ENCODE measurements at regions not wholly inside any gene's neighbourhood (a gene's known extent, or its start where the extent isn't known, plus 50 kb on each side); places are given as distances from the start of the nearest gene placed in this dataset.

DNA sequence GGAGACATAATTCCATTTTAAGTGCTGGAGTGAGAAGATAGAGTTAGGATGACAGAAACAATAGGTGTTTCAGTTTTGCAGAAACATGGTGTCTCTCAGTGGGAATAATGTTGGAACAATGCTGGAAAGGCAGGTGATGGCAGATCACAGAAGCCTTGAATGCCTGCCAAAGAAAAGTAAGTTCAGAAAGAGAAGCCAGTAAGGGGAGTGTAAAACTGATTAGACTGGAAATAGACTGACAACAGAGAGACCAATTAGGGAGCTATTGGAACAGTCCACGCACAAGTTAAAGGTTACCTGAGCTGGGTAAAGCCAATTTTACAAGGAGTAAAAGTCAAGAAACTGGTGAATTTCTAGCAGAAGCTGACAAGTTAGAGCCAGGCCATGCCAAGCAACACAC lies 142.9 kb downstream of the TFAP2A start:
- H3K9me3 ChIP-seq: no peaks in the 10 kb centered on the region
- TF ChIP-seq POLR2A (IDR thresholded peaks at IDR 0.05): no peak
- intact Hi-C loops (cut with DNase I): no loop called here
- no peak overlapping the region for H3K4me3 ChIP-seq (replicated peaks in 1 of 3)
- no peak for DNase-seq
- H3K4me1 ChIP-seq: no peaks in the 10 kb centered on the region
- WGBS, 2 donors: 85 to 90% methylated on average over 1 of the region's 1 CpG
- H3K36me3 ChIP-seq: no peaks in the 10 kb centered on the region
- H3K27ac ChIP-seq: no peak overlapping the region
- H3K27me3 ChIP-seq: no peaks in the 10 kb centered on the region

GRCh38 chr6:10269814-10270472 lies 144.9 kb downstream of the TFAP2A start:
- WGBS, 2 donors: 80 to 81% methylated on average over 6 of the region's 6 CpGs
- Histone ChIP-seq H3K4me3 (replicated peaks in 1 of 3) (no peak overlapping the region), H3K27me3 (no peaks in the 10 kb centered on the region), H3K9me3 (no peaks in the 10 kb centered on the region), H3K27ac (no peak overlapping the region), H3K36me3 (no peaks in the 10 kb centered on the region), H3K4me1 (no peaks in the 10 kb centered on the region)
- TF ChIP-seq, protein P1, sequence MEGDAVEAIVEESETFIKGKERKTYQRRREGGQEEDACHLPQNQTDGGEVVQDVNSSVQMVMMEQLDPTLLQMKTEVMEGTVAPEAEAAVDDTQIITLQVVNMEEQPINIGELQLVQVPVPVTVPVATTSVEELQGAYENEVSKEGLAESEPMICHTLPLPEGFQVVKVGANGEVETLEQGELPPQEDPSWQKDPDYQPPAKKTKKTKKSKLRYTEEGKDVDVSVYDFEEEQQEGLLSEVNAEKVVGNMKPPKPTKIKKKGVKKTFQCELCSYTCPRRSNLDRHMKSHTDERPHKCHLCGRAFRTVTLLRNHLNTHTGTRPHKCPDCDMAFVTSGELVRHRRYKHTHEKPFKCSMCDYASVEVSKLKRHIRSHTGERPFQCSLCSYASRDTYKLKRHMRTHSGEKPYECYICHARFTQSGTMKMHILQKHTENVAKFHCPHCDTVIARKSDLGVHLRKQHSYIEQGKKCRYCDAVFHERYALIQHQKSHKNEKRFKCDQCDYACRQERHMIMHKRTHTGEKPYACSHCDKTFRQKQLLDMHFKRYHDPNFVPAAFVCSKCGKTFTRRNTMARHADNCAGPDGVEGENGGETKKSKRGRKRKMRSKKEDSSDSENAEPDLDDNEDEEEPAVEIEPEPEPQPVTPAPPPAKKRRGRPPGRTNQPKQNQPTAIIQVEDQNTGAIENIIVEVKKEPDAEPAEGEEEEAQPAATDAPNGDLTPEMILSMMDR (IDR thresholded peaks at IDR 0.05): no peak
- no peak for TF ChIP-seq POLR2A (IDR thresholded peaks at IDR 0.05)
- intact Hi-C loops (cut with DNase I): no loop called here
- DNase-seq: no peak

- 37% methylated on average over 14 of the region's 14 CpGs for WGBS, 2 donors
- Histone ChIP-seq H3K4me1 (no peaks in the 10 kb centered on the region), H3K4me3 (replicated peaks in 1 of 3) (no peak overlapping the region), H3K27me3 (no peaks in the 10 kb centered on the region), H3K36me3 (no peaks in the 10 kb centered on the region), H3K9me3 (no peaks in the 10 kb centered on the region), H3K27ac (no peak overlapping the region)
- intact Hi-C loops (cut with DNase I): no loop called here
- TF ChIP-seq POLR2A (IDR thresholded peaks at IDR 0.05): no peak
- TF ChIP-seq, protein P1 (IDR thresholded peaks at IDR 0.05): no peak
- DNase-seq: no peak
Measured at GRCh38 chr6:10268611-10269310, 146.1 kb downstream of the TFAP2A start.

DNA sequence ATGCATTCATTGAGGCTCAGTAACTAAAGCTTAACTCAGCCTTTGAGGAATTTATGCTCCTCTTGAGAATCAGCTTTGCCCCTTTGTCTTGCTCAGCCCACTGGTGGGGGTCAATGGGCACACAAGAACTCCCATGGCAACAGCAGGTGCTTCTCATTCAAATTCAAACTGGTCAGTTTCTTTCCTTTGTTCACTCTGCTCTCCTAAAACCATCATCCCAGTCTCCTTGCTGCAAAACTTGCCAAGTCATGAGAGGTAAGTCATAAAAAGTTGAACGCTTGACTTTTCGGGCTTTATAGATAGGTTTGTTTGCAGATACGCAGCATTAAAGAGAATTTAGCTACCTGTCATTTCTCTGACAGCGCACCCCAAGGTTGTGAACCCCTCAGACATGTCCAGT lies 146.8 kb downstream of the TFAP2A start:
- DNase-seq: no peak
- TF ChIP-seq POLR2A (IDR thresholded peaks at IDR 0.05): no peak
- TF ChIP-seq, protein P1 (IDR thresholded peaks at IDR 0.05): no peak
- no peak overlapping the region for H3K27ac ChIP-seq
- WGBS, 2 donors: 69 to 71% methylated on average over 4 of the region's 4 CpGs
- no peaks in the 10 kb centered on the region for H3K27me3 ChIP-seq
- H3K4me3 ChIP-seq (replicated peaks in 1 of 3): no peak overlapping the region
- no peaks in the 10 kb centered on the region for H3K4me1 ChIP-seq
- H3K36me3 ChIP-seq: no peaks in the 10 kb centered on the region
- H3K9me3 ChIP-seq: no peaks in the 10 kb centered on the region
- intact Hi-C loops (cut with DNase I): no loop called here

DNA sequence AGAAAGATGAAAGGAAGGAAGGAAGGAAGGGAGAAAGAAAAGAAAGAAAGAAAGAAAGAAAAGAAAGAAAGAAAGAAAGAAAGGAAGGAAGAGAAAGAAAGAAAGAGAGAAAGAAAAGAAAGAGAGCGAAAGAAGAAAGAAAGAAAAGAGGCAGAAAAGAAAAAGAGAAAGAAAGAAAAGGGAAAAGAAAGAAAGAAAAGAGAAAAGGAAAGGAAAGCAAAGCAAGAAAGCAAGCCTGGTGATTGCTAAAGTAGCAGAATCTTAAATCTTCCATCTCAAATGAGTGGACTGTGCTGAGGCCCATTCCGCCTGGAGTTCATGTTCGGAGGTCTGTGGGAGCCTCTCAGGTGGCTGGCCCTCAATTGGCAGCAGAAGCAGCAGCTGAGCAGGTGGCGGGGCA lies 148.4 kb downstream of the TFAP2A start:
- 73 to 83% methylated on average over 4 of the region's 4 CpGs for WGBS, 2 donors
- no peak overlapping the region for H3K27ac ChIP-seq
- TF ChIP-seq POLR2A (IDR thresholded peaks at IDR 0.05): no peak
- TF ChIP-seq, protein P1 (IDR thresholded peaks at IDR 0.05): no peak
- H3K36me3 ChIP-seq: no peaks in the 10 kb centered on the region
- no peak for DNase-seq
- no peaks in the 10 kb centered on the region for H3K9me3 ChIP-seq
- intact Hi-C loops (cut with DNase I): no loop called here
- no peak overlapping the region for H3K4me3 ChIP-seq (replicated peaks in 1 of 3)
- H3K4me1 ChIP-seq: no peaks in the 10 kb centered on the region
- H3K27me3 ChIP-seq: no peaks in the 10 kb centered on the region
